B cell (primary cell): ENCODE measurements at regions not wholly inside any gene's neighbourhood (a gene's known extent, or its start where the extent isn't known, plus 50 kb on each side); places are given as distances from the start of the nearest gene placed in this dataset.

Experiments
- ATAC-seq: fragments of 200-7000 bp; cut with Tn5 transposase; one replicate; pipeline ENCODE4 v1.10.0; 2021; ENCODE audit warnings: low read depth, mild to moderate bottlenecking, moderate number of reproducible peaks, moderate library complexity
- CTCF ChIA-PET: fragments of 350-600 bp; sonication (Branson Sonifier 250); formaldehyde crosslinking; loops from one replicate; lab custom pipeline; 2021; ENCODE audit warnings: antibody characterized with exemption, inconsistent platforms; lab: Charles Lee
- POLR2A ChIA-PET: fragments of 350-600 bp; sonication (Branson Sonifier 250); formaldehyde crosslinking; loops from one replicate; lab custom pipeline; 2021; ENCODE audit warnings: antibody characterized with exemption; lab: Charles Lee
- DNase-seq: peaks from one replicate; pipeline ENCODE4 v3.0.0; 2013
- H2AFZ ChIP-seq: 2 replicates; pipeline ENCODE4 v1.6.1; 2012; ENCODE audit warnings: mild to moderate bottlenecking, low read depth, low read length; ENCODE audit not compliant: insufficient read depth, poor library complexity, severe bottlenecking
- H3K27ac ChIP-seq, 2 donors: 1 replicate in 1 of 2; 2 replicates in 1 of 2; pipeline ENCODE4 v1.5.1; 2012 to 2013; ENCODE audit warnings: low read length in 2 of 2, mild to moderate bottlenecking in 2 of 2, moderate library complexity in 1 of 2
- H3K27me3 ChIP-seq, 4 experiments: fragments of 200-600 bp in 1 of 4; sonication (generic) in 1 of 4; replicated peaks in 1 of 4; 1 replicate in 2 of 4; 2 replicates in 2 of 4; pipeline versions ENCODE4 v1.6.1 to v1.7.0; 2013 to 2016; ENCODE audit warnings: low read length in 3 of 4, mild to moderate bottlenecking in 2 of 4, mixed read lengths in 1 of 4, moderate library complexity in 1 of 4; ENCODE audit not compliant: insufficient read depth in 4 of 4, control insufficient read depth in 3 of 4; ENCODE audit errors: control extremely low read depth in 1 of 4
- H3K36me3 ChIP-seq, 2 experiments: replicated peaks in 1 of 2; 1 replicate in 1 of 2; 2 replicates in 1 of 2; pipeline versions ENCODE4 v1.6.1 to v1.7.1; 2013; ENCODE audit warnings: low read length in 1 of 2; ENCODE audit not compliant: insufficient read depth in 2 of 2, control insufficient read depth in 1 of 2; ENCODE audit errors: control extremely low read depth in 1 of 2, extremely low read depth in 1 of 2
- H3K4me1 ChIP-seq, 2 donors: fragments of 200-600 bp in 1 of 2; sonication (generic) in 1 of 2; 1 replicate in 1 of 2; 2 replicates in 1 of 2; pipeline versions ENCODE4 v1.5.1 to v1.6.1; 2013 to 2017; ENCODE audit warnings: low read length in 2 of 2; ENCODE audit not compliant: control insufficient read depth in 2 of 2, insufficient read depth in 2 of 2
- H3K4me2 ChIP-seq: replicated peaks from 2 replicates; pipeline ENCODE3; 2012; ENCODE audit warnings: mild to moderate bottlenecking, low read depth, low read length; ENCODE audit not compliant: poor library complexity, severe bottlenecking
- H3K4me3 ChIP-seq, 5 experiments: fragments of 200-600 bp in 1 of 5; sonication (generic) in 1 of 5; 1 replicate in 3 of 5; 2 replicates in 2 of 5; pipeline versions ENCODE4 v1.5.1 to v1.7.0; 2011 to 2016; ENCODE audit warnings: low read length in 4 of 5, mild to moderate bottlenecking in 4 of 5, low read depth in 2 of 5, control low read depth in 1 of 5, moderate library complexity in 1 of 5; ENCODE audit not compliant: insufficient read depth in 1 of 5; ENCODE audit errors: control extremely low read depth in 1 of 5, extremely low read depth in 1 of 5
- H3K79me2 ChIP-seq: fragments of 200-600 bp; sonication (generic); one replicate; pipeline ENCODE4 v1.6.0; 2016; ENCODE audit warnings: low read length; ENCODE audit not compliant: control insufficient read depth, insufficient read depth
- H3K9ac ChIP-seq: fragments of 200-600 bp; sonication (generic); 2 replicates; pipeline ENCODE4 v1.6.1; 2017; ENCODE audit warnings: mild to moderate bottlenecking, low read length, moderate library complexity
- H3K9me3 ChIP-seq, 3 donors: one replicate each; pipeline versions ENCODE4 v1.6.1 to v1.7.1; 2013; ENCODE audit warnings: low read length in 2 of 3; ENCODE audit not compliant: control insufficient read depth in 2 of 3, insufficient read depth in 1 of 3; ENCODE audit errors: control extremely low read depth in 1 of 3
- H4K20me1 ChIP-seq: 2 replicates; pipeline ENCODE4 v1.6.0; 2012; ENCODE audit warnings: mild to moderate bottlenecking, low read length; ENCODE audit not compliant: insufficient read depth, control insufficient read depth, poor library complexity, severe bottlenecking
- H3K27ac Mint-ChIP-seq: one replicate; pipeline ENCODE4 v1.8.0; 2021; ENCODE audit warnings: mixed read lengths
- H3K27me3 Mint-ChIP-seq: one replicate; pipeline ENCODE4 v1.8.0; 2021; ENCODE audit warnings: mixed read lengths
- H3K4me1 Mint-ChIP-seq: one replicate; pipeline ENCODE4 v1.8.0; 2021; ENCODE audit warnings: mixed read lengths
- H3K4me3 Mint-ChIP-seq: one replicate; pipeline ENCODE4 v1.8.0; 2021; ENCODE audit warnings: mixed read lengths
- H3K9me3 Mint-ChIP-seq: one replicate; pipeline ENCODE4 v1.8.0; 2022; ENCODE audit warnings: mixed read lengths; ENCODE audit not compliant: insufficient read depth
- EZH2 ChIP-seq: IDR thresholded peaks from 2 replicates; pipeline ENCODE4 v1.6.1; 2012; ENCODE audit warnings: borderline replicate concordance, low read depth, mild to moderate bottlenecking, moderate library complexity, low read length; ENCODE audit not compliant: insufficient read depth, poor library complexity, severe bottlenecking
- WGBS: methylation state at CpG from one replicate; pipeline ENCODE4 v1.1.5; 2013; ENCODE audit warnings: missing lambda C conversion rate; ENCODE audit not compliant: insufficient coverage; 5-methylcytosine and 5-hydroxymethylcytosine counted together
- intact Hi-C: fragments of 100-400 bp; cut with micrococcal nuclease; formaldehyde crosslinking; loops from one replicate; pipeline ENCODE4 v1.10.0; 2022
- TF ChIP-seq, protein P1 (sequence below): fragments of 200-600 bp; IDR thresholded peaks from one replicate; pipeline ENCODE4 v1.8.0; 2022; ENCODE audit warnings: antibody characterized with exemption, mild to moderate bottlenecking

DNA sequence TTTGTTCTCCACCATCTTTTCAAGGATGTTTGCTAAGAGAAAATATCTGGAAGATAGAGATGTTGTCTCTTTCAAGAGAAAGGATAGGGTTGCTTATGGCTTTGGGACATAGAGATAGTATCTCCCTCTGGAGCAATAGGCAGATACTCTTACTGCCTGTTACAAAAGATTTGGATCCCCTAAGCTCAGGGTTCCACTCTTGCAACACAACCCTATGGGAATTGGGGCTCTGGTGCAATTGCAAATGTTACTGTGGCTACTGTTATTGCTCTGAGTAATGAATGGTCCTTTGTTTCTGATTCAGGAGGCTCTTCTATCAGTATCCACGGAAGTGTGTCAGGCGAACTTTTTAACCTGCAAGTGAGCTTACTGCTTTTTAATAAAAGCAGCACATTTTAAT is 88.8 kb downstream of the GPR85 start:
- Histone ChIP-seq H3K9me3 (no peaks in the 10 kb centered on the region), H3K4me3 (no peak overlapping the region), H3K9ac (no peak overlapping the region), H3K4me2 (no peak overlapping the region), H4K20me1 (no peaks in the 10 kb centered on the region), H2AFZ (no peak overlapping the region), H3K27ac (no peak overlapping the region), H3K27me3 (no peaks in the 10 kb centered on the region), H3K4me1 (no peaks in the 10 kb centered on the region), H3K79me2 (no peaks in the 10 kb centered on the region), H3K36me3 (no peaks in the 10 kb centered on the region)
- TF ChIP-seq, protein P1, sequence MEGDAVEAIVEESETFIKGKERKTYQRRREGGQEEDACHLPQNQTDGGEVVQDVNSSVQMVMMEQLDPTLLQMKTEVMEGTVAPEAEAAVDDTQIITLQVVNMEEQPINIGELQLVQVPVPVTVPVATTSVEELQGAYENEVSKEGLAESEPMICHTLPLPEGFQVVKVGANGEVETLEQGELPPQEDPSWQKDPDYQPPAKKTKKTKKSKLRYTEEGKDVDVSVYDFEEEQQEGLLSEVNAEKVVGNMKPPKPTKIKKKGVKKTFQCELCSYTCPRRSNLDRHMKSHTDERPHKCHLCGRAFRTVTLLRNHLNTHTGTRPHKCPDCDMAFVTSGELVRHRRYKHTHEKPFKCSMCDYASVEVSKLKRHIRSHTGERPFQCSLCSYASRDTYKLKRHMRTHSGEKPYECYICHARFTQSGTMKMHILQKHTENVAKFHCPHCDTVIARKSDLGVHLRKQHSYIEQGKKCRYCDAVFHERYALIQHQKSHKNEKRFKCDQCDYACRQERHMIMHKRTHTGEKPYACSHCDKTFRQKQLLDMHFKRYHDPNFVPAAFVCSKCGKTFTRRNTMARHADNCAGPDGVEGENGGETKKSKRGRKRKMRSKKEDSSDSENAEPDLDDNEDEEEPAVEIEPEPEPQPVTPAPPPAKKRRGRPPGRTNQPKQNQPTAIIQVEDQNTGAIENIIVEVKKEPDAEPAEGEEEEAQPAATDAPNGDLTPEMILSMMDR: no peak
- TF ChIP-seq EZH2: no peak
- H3K27ac Mint-ChIP-seq: no peak overlapping the region
- no peaks in the 10 kb centered on the region for H3K4me1 Mint-ChIP-seq
- intact Hi-C loops: no loop called here
- ATAC-seq: no peak
- DNase-seq: no peak
- H3K4me3 Mint-ChIP-seq: no peak overlapping the region
- CTCF ChIA-PET: no interaction called here
- peaks cover 11% of the 10 kb centered on the region for H3K27me3 Mint-ChIP-seq
- POLR2A ChIA-PET: no interaction called here
- WGBS: no CpG with 5 or more reads among the region's 2 CpGs
- H3K9me3 Mint-ChIP-seq: no peaks in the 10 kb centered on the region

DNA sequence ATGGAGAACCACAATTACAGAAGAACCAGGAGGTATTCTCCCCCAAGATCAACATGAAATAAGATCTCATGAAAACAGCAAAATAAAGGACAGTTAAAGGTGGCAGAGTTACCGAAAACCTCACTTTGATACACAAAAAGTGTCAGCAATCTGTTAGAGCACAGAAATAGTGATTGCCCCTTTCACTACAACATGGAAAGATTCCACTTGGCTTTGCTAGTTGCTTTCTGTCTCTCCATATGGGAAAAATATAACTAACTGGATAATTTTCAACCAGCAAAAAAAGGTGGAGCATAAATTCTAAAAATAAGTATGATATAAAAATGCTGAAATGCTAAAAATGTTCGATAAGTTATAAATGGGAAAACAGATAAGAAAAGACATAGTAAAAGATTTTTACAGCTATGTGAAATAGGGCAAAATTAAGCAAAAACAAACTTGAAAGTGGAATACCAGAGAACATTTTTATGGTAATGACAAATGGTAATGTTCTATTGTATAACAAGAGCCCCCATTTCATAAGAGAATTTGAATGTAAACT is 90.2 kb downstream of the GPR85 start:
- Histone ChIP-seq H3K4me3 (no peak overlapping the region), H4K20me1 (no peaks in the 10 kb centered on the region), H3K27me3 (no peaks in the 10 kb centered on the region), H3K27ac (no peak overlapping the region), H2AFZ (no peak overlapping the region), H3K9ac (no peak overlapping the region), H3K36me3 (no peaks in the 10 kb centered on the region), H3K79me2 (no peaks in the 10 kb centered on the region), H3K4me2 (no peak overlapping the region), H3K4me1 (no peaks in the 10 kb centered on the region), H3K9me3 (no peaks in the 10 kb centered on the region)
- no peak for DNase-seq
- no CpG with 5 or more reads among the region's 2 CpGs for WGBS
- Mint-ChIP-seq H3K4me3 (no peak overlapping the region), H3K27ac (no peak overlapping the region), H3K9me3 (no peaks in the 10 kb centered on the region), H3K27me3 (peaks cover 16% of the 10 kb centered on the region), H3K4me1 (no peaks in the 10 kb centered on the region)
- intact Hi-C loops: no loop called here
- ChIA-PET POLR2A (no interaction called here), CTCF (no interaction called here)
- no peak for ATAC-seq
- TF ChIP-seq EZH2: no peak
- TF ChIP-seq, protein P1: no peak
